Germinal center (tissue), 1 donor: ENCODE measurements at regions not wholly inside any gene's neighbourhood (a gene's known extent, or its start where the extent isn't known, plus 50 kb on each side); places are given as distances from the start of the nearest gene placed in this dataset.

Experiments used
- DNase-seq: peaks from one replicate; pipeline ENCODE4 v3.0.0; 2012; ENCODE audit warnings: mixed read lengths, low spot score

GRCh38 chr14:101370593-101371569, 190.4 kb upstream of the DIO3 start:
- DNase-seq = no peak

- DNase-seq = no peak
Observed at GRCh38 chr14:101371799-101372793, 189.2 kb upstream of the DIO3 start.

- DNase-seq = no peak
Observed at GRCh38 chr14:101372894-101373620, 188.2 kb upstream of the DIO3 start.

- DNase-seq = no peak
Observed at GRCh38 chr14:101373690-101374295, 187.5 kb upstream of the DIO3 start.

GRCh38 chr14:101374373-101375338, 186.6 kb upstream of the DIO3 start:
- no peak for DNase-seq

DNA sequence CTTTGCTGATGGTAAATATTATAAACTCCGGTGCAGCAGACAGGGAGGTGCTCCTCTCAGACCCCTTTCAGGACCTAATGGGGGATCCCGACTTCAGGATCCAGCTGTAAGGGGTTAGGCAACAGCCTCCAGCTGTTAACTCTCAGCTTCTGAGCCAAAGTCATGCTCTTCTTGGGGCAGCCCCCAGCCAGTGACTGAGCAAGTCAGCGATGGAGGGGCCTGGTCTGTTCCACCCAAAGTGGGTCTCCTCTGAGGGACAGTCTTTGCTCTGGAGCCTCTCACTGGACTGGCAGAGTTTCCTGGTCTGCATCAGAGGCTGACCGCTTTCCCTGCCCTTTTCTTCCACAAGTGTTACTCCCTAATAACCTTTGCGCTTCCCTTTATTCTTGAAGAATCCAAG, 184.2 kb upstream of the DIO3 start:
- DNase-seq = no peak

DNA sequence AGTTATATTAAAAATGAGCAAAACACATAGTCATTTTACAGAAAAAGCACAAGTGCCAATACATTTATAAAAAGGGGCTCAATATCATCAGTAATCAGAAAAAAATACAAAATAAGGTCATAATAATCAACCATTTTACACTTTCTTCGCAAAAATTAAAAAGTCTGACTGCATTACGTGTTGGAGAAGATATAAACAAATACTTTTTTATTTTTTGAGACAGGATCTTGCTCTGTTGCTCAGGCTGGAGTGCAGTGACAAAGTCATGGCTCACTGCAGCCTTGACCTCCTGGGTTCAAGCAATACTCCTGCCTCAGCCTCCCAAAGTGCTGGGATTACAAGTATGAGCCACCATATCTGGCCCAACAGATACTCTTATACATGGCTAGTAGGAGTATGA, 181.5 kb upstream of the DIO3 start:
- no peak for DNase-seq

DNA sequence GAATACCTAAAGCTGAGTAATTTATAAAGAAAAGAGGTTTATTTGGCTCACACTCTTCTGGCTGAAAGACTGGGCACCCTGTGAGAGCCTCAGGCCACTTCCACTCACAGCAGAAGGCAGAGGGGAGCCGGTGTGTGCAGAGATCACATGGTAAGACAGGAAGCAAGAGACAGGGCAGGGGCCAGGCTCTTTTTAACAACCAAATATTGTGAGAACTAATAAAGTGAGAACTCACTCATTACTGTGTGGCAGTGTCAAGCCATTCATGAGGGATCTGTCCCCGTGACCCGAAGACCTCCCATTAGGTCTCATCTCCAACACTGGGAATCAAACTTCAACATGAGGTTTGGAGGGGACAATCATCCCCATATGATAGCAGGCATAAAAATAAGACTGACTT, 180.8 kb upstream of the DIO3 start:
- no peak for DNase-seq

DNA sequence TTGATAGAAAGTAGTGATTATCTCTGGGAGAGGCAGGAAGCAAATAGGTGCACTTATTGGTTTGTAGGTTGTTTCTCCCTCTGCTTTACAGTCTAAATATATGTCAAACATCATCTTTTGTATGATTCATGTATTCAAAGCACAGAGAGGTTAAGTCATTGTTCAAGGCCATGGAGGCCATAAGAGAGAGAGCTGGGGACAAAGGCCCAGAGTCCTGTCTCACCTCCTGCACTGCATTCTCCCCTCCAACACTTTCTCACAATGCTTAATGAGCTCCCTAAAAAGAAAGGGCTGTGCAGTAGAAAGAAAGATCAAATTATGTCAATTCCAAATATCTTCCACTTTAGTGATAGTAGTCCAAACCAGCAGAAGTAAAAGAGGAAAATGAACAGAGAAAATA, 180.4 kb upstream of the DIO3 start:
- DNase-seq = no peak

DNA sequence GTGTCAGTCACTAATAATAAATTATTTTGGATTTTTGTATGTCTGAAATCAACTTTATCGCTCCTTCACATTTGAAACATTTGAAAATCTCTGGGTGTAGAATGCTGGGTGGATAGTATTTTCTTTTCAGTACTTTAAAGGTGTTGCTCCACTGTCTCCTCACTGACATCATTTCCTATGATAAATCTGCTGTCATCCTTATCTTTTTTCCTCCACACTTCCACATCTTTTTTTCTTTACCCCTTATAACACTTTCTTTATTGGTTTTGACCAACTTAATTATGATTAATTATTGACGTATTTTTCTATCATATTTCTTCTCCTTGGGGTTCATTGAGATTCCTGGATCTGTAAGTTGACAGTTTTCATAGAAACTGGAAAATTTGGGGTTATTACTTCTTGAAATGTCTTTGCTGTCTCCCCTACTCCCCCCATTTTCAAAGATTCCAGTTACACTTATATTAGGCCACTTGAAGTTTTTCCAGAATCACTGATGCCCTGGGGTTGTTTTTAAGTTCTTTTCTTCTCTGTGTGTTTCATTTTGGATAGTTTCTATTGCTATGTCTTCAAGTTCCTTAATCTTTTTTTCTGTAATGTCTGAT, 177.5 kb upstream of the DIO3 start:
- DNase-seq = no peak

- no peak for DNase-seq
Observed at GRCh38 chr14:101394374-101394773, 166.9 kb upstream of the DIO3 start.

DNA sequence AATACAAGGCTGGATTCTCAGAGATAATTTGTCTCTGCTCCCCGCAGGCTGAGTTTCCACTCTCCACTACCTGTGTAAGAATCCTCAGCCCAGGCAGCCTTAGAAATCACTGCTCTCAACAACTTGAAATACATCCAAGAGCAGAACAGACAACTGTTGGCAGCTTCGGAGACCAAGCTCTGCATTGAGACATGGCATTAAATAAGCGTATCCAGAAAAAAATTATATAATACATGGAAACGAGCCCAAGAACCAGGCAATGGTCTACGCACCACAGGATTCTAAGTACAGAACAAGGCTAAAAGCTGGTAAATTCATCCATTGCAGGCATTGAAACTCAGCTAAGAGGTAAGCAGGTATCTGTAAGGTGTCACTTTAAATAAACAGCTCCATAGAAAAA, 165.5 kb upstream of the DIO3 start:
- DNase-seq = no peak

DNA sequence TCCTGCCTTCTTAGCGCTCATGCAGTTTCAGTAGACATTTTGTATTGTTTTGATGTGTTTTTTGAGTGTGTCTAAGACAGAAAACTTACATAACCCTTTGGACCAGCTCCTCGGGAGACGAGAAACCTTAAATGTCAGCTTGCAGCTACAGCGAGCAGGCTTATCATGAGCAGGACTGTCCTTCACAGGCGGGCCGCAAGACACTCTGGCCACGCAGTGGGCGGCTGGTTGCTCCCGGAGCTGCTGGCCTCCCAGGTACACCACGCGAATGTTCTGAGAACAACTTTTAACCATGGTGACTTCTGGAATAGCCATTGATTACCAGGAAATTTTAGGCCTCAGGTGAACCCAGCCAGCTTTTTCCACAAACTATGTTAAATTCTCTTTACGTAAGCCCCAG, 164.1 kb upstream of the DIO3 start:
- DNase-seq = no peak

- no peak for DNase-seq
Observed at GRCh38 chr14:101398011-101398410, 163.3 kb upstream of the DIO3 start.

DNA sequence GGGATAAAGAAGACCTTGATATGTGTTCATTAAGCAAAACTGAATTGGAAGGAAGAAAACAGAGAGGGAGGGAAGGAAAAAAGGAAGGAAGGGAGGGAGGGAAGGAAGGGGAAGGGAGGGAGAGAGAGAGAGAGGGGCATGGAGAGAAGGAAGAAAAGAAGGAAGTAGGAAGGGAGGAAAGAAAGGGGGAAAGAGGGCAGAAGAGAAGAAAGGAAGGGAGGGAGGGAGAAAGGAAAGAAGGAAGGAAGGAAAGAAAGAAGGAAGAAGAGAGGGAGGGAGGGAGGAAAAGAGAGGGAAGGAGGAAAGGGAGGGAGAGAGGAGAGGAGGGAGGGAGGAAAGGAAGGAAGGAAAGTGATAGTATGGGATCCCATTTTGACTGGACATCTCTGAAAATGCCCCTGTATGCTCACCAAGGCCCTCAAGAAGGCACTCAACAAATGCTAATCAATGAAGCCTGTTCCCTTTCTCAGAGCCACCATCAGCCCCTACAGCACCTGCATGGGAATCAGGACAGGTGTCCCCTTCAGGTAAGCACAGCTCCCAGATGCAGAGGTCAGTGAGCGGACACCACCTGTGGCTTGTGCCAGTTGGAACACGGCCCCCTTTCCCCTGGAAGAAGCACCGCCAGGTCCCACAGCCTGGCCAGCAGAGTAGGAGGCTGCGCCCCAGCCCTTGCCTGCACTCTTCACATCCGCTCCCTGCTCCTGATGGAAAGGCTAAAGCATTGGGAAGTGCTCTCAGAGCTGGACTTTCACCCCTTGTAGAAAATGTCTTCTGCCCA, 161.4 kb upstream of the DIO3 start:
- no peak for DNase-seq

GRCh38 chr14:101400830-101401229, 160.5 kb upstream of the DIO3 start:
- DNase-seq = no peak

GRCh38 chr14:101402936-101403660, 158.2 kb upstream of the DIO3 start:
- DNase-seq = no peak

DNA sequence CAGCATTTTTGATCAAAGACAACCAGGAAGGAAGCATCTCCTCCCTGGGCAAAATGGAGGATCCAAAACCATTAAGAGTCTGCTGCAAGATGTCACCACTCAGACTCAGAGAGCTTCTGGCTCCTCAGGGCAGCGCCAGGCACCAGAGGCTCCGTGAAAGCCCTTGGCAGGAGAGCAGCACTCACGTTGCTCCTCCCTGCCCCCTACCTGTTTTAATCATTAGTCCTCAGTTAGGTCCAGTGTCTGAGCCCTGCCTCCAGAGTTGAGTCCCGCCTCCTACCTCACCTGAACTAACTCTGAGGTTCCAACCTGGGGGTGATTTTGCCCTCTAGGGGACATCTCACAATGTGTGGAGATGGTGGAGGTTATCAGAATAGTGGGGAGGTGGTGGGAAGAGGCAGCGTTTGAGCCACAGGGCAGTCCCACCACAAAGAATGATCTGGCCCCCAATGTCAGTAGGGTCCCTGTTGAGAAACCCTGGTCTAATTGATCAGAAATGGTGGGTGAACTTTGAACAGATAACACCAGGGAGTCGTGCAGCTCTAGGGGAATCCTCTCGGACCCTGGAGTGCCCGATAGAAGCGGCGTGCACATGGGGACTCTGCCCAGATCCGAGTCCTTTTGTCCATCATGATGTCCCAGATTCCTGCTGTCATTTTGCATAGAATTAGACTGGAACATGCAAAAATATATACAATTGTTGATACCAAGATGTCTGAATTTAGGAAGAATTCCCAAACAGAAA, 156.7 kb upstream of the DIO3 start:
- DNase-seq = no peak
